ENCODE measurements at regions not wholly inside any gene's neighbourhood (a gene's known extent, or its start where the extent isn't known, plus 50 kb on each side); places are given as distances from the start of the nearest gene placed in this dataset.

DNA sequence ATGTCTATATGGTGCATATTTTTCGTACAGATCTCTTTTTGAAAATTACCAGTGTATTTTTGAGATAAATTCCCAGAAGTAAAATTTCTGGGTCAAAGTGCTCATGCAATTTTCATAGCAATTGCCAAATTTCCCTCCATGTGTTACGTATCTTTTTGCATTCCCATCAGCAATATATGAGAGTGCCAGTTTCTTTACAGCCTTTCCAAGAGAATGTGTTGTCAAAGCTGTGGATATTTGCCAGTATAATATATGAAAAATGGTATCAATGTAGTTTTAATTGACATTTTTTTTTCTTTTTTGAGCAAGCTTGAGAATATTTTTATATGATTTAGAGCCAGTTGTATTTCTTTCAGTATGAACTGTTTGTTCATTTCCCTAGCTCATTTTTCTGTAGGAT lies 399.0 kb upstream of the KLF12 start:
- TF ChIP-seq, protein P1, sequence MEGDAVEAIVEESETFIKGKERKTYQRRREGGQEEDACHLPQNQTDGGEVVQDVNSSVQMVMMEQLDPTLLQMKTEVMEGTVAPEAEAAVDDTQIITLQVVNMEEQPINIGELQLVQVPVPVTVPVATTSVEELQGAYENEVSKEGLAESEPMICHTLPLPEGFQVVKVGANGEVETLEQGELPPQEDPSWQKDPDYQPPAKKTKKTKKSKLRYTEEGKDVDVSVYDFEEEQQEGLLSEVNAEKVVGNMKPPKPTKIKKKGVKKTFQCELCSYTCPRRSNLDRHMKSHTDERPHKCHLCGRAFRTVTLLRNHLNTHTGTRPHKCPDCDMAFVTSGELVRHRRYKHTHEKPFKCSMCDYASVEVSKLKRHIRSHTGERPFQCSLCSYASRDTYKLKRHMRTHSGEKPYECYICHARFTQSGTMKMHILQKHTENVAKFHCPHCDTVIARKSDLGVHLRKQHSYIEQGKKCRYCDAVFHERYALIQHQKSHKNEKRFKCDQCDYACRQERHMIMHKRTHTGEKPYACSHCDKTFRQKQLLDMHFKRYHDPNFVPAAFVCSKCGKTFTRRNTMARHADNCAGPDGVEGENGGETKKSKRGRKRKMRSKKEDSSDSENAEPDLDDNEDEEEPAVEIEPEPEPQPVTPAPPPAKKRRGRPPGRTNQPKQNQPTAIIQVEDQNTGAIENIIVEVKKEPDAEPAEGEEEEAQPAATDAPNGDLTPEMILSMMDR (IDR thresholded peaks at IDR 0.05): no peak
- TF ChIP-seq, protein P2, sequence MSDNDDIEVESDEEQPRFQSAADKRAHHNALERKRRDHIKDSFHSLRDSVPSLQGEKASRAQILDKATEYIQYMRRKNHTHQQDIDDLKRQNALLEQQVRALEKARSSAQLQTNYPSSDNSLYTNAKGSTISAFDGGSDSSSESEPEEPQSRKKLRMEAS (CRISPR knock-in tag; IDR thresholded peaks at IDR 0.05): no peak
- TF ChIP-seq, protein P3, sequence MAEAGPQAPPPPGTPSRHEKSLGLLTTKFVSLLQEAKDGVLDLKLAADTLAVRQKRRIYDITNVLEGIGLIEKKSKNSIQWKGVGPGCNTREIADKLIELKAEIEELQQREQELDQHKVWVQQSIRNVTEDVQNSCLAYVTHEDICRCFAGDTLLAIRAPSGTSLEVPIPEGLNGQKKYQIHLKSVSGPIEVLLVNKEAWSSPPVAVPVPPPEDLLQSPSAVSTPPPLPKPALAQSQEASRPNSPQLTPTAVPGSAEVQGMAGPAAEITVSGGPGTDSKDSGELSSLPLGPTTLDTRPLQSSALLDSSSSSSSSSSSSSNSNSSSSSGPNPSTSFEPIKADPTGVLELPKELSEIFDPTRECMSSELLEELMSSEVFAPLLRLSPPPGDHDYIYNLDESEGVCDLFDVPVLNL (CRISPR knock-in tag; IDR thresholded peaks at IDR 0.05; ENCODE audit: borderline replicate concordance, low read depth): no peak
- TF ChIP-seq CREB1 (CRISPR knock-in tag; IDR thresholded peaks at IDR 0.05) (no peak), KAT7 (CRISPR knock-in tag; IDR thresholded peaks at IDR 0.05; ENCODE audit: borderline replicate concordance) (no peak), ZNF232 (CRISPR knock-in tag; IDR thresholded peaks at IDR 0.05) (no peak), FOXJ3 (CRISPR knock-in tag; IDR thresholded peaks at IDR 0.05; ENCODE audit: borderline replicate concordance) (no peak), ZNF423 (CRISPR knock-in tag; IDR thresholded peaks at IDR 0.05) (no peak)

Data from WTC11 (cell line).